Heart right ventricle (tissue), 16 donors: ENCODE measurements at regions not wholly inside any gene's neighbourhood (a gene's known extent, or its start where the extent isn't known, plus 50 kb on each side); places are given as distances from the start of the nearest gene placed in this dataset.

ENCODE experiments used
- ATAC-seq, 8 donors: fragments of 200-7000 bp; cut with Tn5 transposase; one replicate each; pipeline ENCODE4 v1.9.1; 2020; ENCODE audit warnings: mild to moderate bottlenecking in 8 of 8, moderate library complexity in 8 of 8, moderate number of reproducible peaks in 1 of 8
- DNase-seq, 2 donors: peaks; one replicate each; pipeline ENCODE4 v3.0.0-alpha.2; 2020
- H3K27ac ChIP-seq, 10 donors: fragments of 200-600 bp; sonication (generic) in 2 of 10; one replicate each; pipeline versions ENCODE4 v1.5.0 to v1.8.0; 2020 to 2022; ENCODE audit warnings: mild to moderate bottlenecking in 3 of 10
- H3K27me3 ChIP-seq, 7 donors: fragments of 200-600 bp; one replicate each; pipeline ENCODE4 v1.8.0; 2021 to 2022; ENCODE audit warnings: mild to moderate bottlenecking in 2 of 7
- H3K36me3 ChIP-seq, 9 donors: fragments of 200-600 bp; sonication (generic) in 1 of 9; one replicate each; pipeline versions ENCODE4 v1.5.0 to v1.8.0; 2020 to 2022; ENCODE audit warnings: mild to moderate bottlenecking in 2 of 9
- H3K4me1 ChIP-seq, 9 donors: fragments of 200-600 bp; sonication (generic) in 1 of 9; one replicate each; pipeline versions ENCODE4 v1.5.0 to v1.8.0; 2020 to 2022; ENCODE audit warnings: mild to moderate bottlenecking in 4 of 9
- H3K4me3 ChIP-seq, 10 donors: fragments of 200-600 bp; sonication (generic) in 2 of 10; one replicate each; pipeline versions ENCODE4 v1.5.0 to v1.8.0; 2020 to 2022; ENCODE audit warnings: mild to moderate bottlenecking in 7 of 10, moderate library complexity in 2 of 10
- H3K9me3 ChIP-seq, 11 donors: fragments of 200-600 bp in 10 of 11; sonication (generic) in 2 of 11; one replicate each; pipeline versions ENCODE4 v1.5.0 to v1.8.0; 2013 to 2022; ENCODE audit warnings: mild to moderate bottlenecking in 2 of 11, control low read depth in 1 of 11, moderate library complexity in 1 of 11
- WGBS, 2 donors: extraction: QIAGEN DNeasy Blood & Tissue Kit; methylation state at CpG; one replicate each; pipeline ENCODE4 v1.1.7; 2013; ENCODE audit warnings: inconsistent platforms in 1 of 2; 5-methylcytosine and 5-hydroxymethylcytosine counted together
- intact Hi-C, 10 donors: fragments of 100-400 bp; cut with DNase I; formaldehyde crosslinking; loops; one replicate each; pipeline versions ENCODE4 v1.11.1 to v1.14.2; 2022
- TF ChIP-seq, protein P1 (sequence below), 9 donors: fragments of 200-600 bp; sonication (generic) in 2 of 9; IDR thresholded peaks; one replicate each; pipeline versions ENCODE4 v1.5.0 to v1.8.0; 2021 to 2022; ENCODE audit warnings: antibody characterized with exemption in 9 of 9, mild to moderate bottlenecking in 5 of 9, moderate library complexity in 1 of 9
- donor health status: Arrhythmogenic right ventricular cardiomyopathy.
- donor health status: ischemic (EF 13 %, LVEDD 7.1; RV severe dilation, severe dysfunction).
- donor health status: healthy with polysubstance abuse.
- donor health status: DM: no; HTN: yes; CAD: no.
- donor health status: DM: no; HTN: no; CAD: no.
- donor health status: ischemic (EF 25% LVEDD 6.9; RV normal size, moderate dysfunction).
- donor health status: ischemic (EF 25% LVEDD 5.7; RV mildly dilated, moderate dysfunction).
- donor health status: healthy.
- donor health status: DM: yes; HTN: yes; CAD: no.
- donor health status: Ischemic cardiomyopathy.
- donor health status: ischemic (EF 35%, LVEDD 5.7; RV mildly dilated, moderate dysfunction).
- donor health status: nonischemic (EF 11% LVEDD 7.7; RV severe dilation, severe dysfunction).
- donor health status: DM: yes; HTN: yes; CAD: no.
- donor health status: PGD.
- donor health status: ischemic (EF 29% LVEDD 5.4; RV normal size, mild dysfunction).
- donor health status: nonischemic (EF 23%, LVEDD 6.1; RV moderate dilation, normal function).

GRCh38 chr5:28927559-28928326 is 1889.4 kb upstream of the CDH9 start:
- H3K9me3 ChIP-seq: peaks cover 0 to 26% (median 0%) of the 10 kb centered on the region in 11 donors
- H3K4me1 ChIP-seq: no peaks in the 10 kb centered on the region
- no peak for DNase-seq
- H3K27ac ChIP-seq: no peak overlapping the region
- no peak overlapping the region for H3K4me3 ChIP-seq
- TF ChIP-seq, protein P1, sequence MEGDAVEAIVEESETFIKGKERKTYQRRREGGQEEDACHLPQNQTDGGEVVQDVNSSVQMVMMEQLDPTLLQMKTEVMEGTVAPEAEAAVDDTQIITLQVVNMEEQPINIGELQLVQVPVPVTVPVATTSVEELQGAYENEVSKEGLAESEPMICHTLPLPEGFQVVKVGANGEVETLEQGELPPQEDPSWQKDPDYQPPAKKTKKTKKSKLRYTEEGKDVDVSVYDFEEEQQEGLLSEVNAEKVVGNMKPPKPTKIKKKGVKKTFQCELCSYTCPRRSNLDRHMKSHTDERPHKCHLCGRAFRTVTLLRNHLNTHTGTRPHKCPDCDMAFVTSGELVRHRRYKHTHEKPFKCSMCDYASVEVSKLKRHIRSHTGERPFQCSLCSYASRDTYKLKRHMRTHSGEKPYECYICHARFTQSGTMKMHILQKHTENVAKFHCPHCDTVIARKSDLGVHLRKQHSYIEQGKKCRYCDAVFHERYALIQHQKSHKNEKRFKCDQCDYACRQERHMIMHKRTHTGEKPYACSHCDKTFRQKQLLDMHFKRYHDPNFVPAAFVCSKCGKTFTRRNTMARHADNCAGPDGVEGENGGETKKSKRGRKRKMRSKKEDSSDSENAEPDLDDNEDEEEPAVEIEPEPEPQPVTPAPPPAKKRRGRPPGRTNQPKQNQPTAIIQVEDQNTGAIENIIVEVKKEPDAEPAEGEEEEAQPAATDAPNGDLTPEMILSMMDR (IDR thresholded peaks at IDR 0.05): no peak
- H3K36me3 ChIP-seq: no peaks in the 10 kb centered on the region
- ATAC-seq: no peak
- intact Hi-C loops: no loop called here
- 24 to 32% methylated on average over 59 to 71 of the region's 71 CpGs for WGBS, 2 donors
- H3K27me3 ChIP-seq: peaks cover 0 to 14% (median 0%) of the 10 kb centered on the region in 7 donors

DNA sequence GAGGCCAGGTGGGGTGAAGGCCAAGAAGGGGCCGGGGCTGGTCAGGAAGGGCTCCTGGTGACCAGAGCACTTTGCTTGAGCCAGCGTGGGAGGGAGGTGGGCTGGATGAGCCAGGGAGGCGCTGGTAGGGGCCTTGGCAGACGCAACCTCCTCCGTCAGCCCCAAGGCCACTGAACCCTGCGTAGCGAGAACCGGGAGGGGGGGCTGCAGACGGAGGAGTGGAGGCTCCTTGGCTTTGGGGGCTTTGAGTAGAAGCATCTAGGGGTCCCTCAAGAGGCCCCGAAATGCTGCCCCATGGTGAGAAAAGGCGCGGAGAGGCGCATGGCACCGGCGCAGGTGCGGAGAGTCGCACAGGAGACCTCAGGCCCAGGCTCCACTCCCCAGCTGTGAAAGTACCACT is 1888.0 kb upstream of the CDH9 start:
- intact Hi-C loops: no loop called here
- H3K4me3 ChIP-seq: no peak overlapping the region
- TF ChIP-seq, protein P1 (IDR thresholded peaks at IDR 0.05): no peak
- ATAC-seq (no peak), DNase-seq (no peak)
- no peaks in the 10 kb centered on the region for H3K36me3 ChIP-seq
- peaks cover 0 to 33% (median 0%) of the 10 kb centered on the region in 11 donors for H3K9me3 ChIP-seq
- peaks cover 0 to 14% (median 0%) of the 10 kb centered on the region in 7 donors for H3K27me3 ChIP-seq
- H3K27ac ChIP-seq: no peak overlapping the region
- 89 to 93% methylated on average over 17 of the region's 17 CpGs for WGBS, 2 donors
- H3K4me1 ChIP-seq: no peaks in the 10 kb centered on the region

GRCh38 chr5:28917631-28918030 is 1879.2 kb upstream of the CDH9 start:
- WGBS, 2 donors: 79 to 83% methylated on average over 2 of the region's 2 CpGs
- ATAC-seq (no peak), DNase-seq (no peak)
- Histone ChIP-seq H3K4me1 (no peaks in the 10 kb centered on the region), H3K27me3 (no peaks in the 10 kb centered on the region), H3K36me3 (no peaks in the 10 kb centered on the region), H3K27ac (no peak overlapping the region), H3K4me3 (no peak overlapping the region), H3K9me3 (peaks cover 0 to 22% (median 0%) of the 10 kb centered on the region in 11 donors)
- TF ChIP-seq, protein P1 (IDR thresholded peaks at IDR 0.05): no peak
- intact Hi-C loops: no loop called here

DNA sequence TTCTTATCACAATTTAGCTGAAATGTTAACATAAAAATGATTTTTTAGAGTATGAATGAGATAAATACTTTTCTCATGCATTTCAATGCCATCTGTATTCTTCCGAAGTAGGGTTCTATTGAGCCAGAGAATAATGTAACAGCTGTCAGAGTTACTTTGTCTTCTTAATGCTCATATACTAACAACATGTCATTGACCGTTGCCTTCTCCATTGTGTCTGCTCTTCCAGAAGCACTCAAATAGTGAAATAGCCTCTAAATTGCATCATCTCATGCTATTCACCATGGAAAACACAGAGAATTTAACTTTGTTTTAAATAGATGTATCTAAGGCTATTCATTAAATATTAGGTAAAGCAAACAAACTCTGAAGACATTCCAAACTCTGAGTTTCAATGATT is 1875.9 kb upstream of the CDH9 start:
- ATAC-seq (no peak), DNase-seq (no peak)
- H3K27ac ChIP-seq: no peak overlapping the region
- H3K27me3 ChIP-seq: no peaks in the 10 kb centered on the region
- 79 to 80% methylated on average over 2 of the region's 2 CpGs for WGBS, 2 donors
- H3K4me3 ChIP-seq: no peak overlapping the region
- TF ChIP-seq, protein P1 (IDR thresholded peaks at IDR 0.05): no peak
- intact Hi-C loops: no loop called here
- H3K9me3 ChIP-seq: peaks cover 0 to 10% (median 0%) of the 10 kb centered on the region in 11 donors
- H3K36me3 ChIP-seq: no peaks in the 10 kb centered on the region
- H3K4me1 ChIP-seq: no peaks in the 10 kb centered on the region
